HUES6 (cell line): ENCODE measurements at regions not wholly inside any gene's neighbourhood (a gene's known extent, or its start where the extent isn't known, plus 50 kb on each side); places are given as distances from the start of the nearest gene placed in this dataset.

Experiments
- H3K27ac ChIP-seq: 2 replicates; pipeline ENCODE4 v1.7.0; 2013; ENCODE audit warnings: low read depth, mild to moderate bottlenecking, low read length, inconsistent platforms
- H3K27me3 ChIP-seq: 2 replicates; pipeline ENCODE4 v1.6.1; 2013; ENCODE audit warnings: low read length; ENCODE audit not compliant: control insufficient read depth, insufficient read depth
- H3K36me3 ChIP-seq: 2 replicates; pipeline ENCODE4 v1.6.1; 2013; ENCODE audit warnings: low read length; ENCODE audit not compliant: control insufficient read depth, insufficient read depth
- H3K4me1 ChIP-seq: 2 replicates; pipeline ENCODE4 v1.6.1; 2013; ENCODE audit warnings: low read length; ENCODE audit not compliant: control insufficient read depth, insufficient read depth
- H3K4me3 ChIP-seq: 2 replicates; pipeline ENCODE4 v1.5.1; 2013; ENCODE audit warnings: low read depth, low read length
- H3K9ac ChIP-seq: one replicate; pipeline ENCODE4 v1.6.1; 2013; ENCODE audit warnings: mild to moderate bottlenecking, low read length
- H3K9me3 ChIP-seq: 2 replicates; pipeline ENCODE4 v1.6.1; 2013; ENCODE audit warnings: low read depth, low read length; ENCODE audit not compliant: control insufficient read depth, insufficient read depth

- Histone ChIP-seq H3K27me3 (no peaks in the 10 kb centered on the region), H3K9ac (no peak overlapping the region), H3K4me3 (no peak overlapping the region), H3K27ac (no peak overlapping the region), H3K9me3 (no peaks in the 10 kb centered on the region), H3K36me3 (no peaks in the 10 kb centered on the region), H3K4me1 (no peaks in the 10 kb centered on the region)
Observed at GRCh38 chr18:30568333-30568732, 474.2 kb downstream of the DSC3 start.

GRCh38 chr18:30566877-30567276, 475.7 kb downstream of the DSC3 start:
- H3K36me3 ChIP-seq: no peaks in the 10 kb centered on the region
- H3K9me3 ChIP-seq: no peaks in the 10 kb centered on the region

GRCh38 chr18:30562231-30562630, 480.3 kb downstream of the DSC3 start:
- no peak overlapping the region for H3K4me3 ChIP-seq
- no peaks in the 10 kb centered on the region for H3K36me3 ChIP-seq
- H3K27me3 ChIP-seq: no peaks in the 10 kb centered on the region
- H3K9ac ChIP-seq: no peak overlapping the region
- H3K4me1 ChIP-seq: no peaks in the 10 kb centered on the region
- no peak overlapping the region for H3K27ac ChIP-seq
- H3K9me3 ChIP-seq: peaks cover 7% of the 10 kb centered on the region; the same call in 1 of the 2 replicates

More at GRCh38 chr18:30566877-30567276, 475.7 kb downstream of the DSC3 start:
- no peaks in the 10 kb centered on the region for H3K27me3 ChIP-seq
- H3K4me3 ChIP-seq: no peak overlapping the region
- H3K9ac ChIP-seq: no peak overlapping the region
- H3K4me1 ChIP-seq: no peaks in the 10 kb centered on the region
- H3K27ac ChIP-seq: no peak overlapping the region

- H3K9me3 ChIP-seq: peaks cover 7% of the 10 kb centered on the region; the same call in 1 of the 2 replicates
- H3K9ac ChIP-seq: no peak overlapping the region
- no peaks in the 10 kb centered on the region for H3K4me1 ChIP-seq
- H3K36me3 ChIP-seq: no peaks in the 10 kb centered on the region
- H3K27ac ChIP-seq: no peak overlapping the region
- H3K4me3 ChIP-seq: no peak overlapping the region
- H3K27me3 ChIP-seq: no peaks in the 10 kb centered on the region
Observed at GRCh38 chr18:30556112-30556511, 486.4 kb downstream of the DSC3 start.

GRCh38 chr18:30545393-30545792, 497.1 kb downstream of the DSC3 start:
- no peaks in the 10 kb centered on the region for H3K36me3 ChIP-seq
- H3K27ac ChIP-seq: no peak overlapping the region
- H3K9me3 ChIP-seq: no peaks in the 10 kb centered on the region
- no peak overlapping the region for H3K4me3 ChIP-seq
- no peaks in the 10 kb centered on the region for H3K4me1 ChIP-seq
- H3K9ac ChIP-seq: no peak overlapping the region
- no peaks in the 10 kb centered on the region for H3K27me3 ChIP-seq

- no peaks in the 10 kb centered on the region for H3K9me3 ChIP-seq
- H3K9ac ChIP-seq: no peak overlapping the region
- no peaks in the 10 kb centered on the region for H3K27me3 ChIP-seq
- H3K4me3 ChIP-seq: no peak overlapping the region
- H3K36me3 ChIP-seq: no peaks in the 10 kb centered on the region
- H3K27ac ChIP-seq: no peak overlapping the region
- no peaks in the 10 kb centered on the region for H3K4me1 ChIP-seq
Observed at GRCh38 chr18:30544141-30544540, 498.4 kb downstream of the DSC3 start.

GRCh38 chr18:30533716-30534115, 508.8 kb downstream of the DSC3 start:
- H3K4me3 ChIP-seq: no peak overlapping the region
- H3K27me3 ChIP-seq: no peaks in the 10 kb centered on the region
- H3K36me3 ChIP-seq: no peaks in the 10 kb centered on the region

GRCh38 chr18:30527917-30528316, 514.6 kb downstream of the DSC3 start:
- Histone ChIP-seq H3K27me3 (no peaks in the 10 kb centered on the region), H3K36me3 (no peaks in the 10 kb centered on the region), H3K4me3 (no peak overlapping the region), H3K9ac (no peak overlapping the region), H3K27ac (no peak overlapping the region), H3K4me1 (peaks cover 11% of the 10 kb centered on the region; the same call in 1 of the 2 replicates), H3K9me3 (no peaks in the 10 kb centered on the region)

More at GRCh38 chr18:30533716-30534115, 508.8 kb downstream of the DSC3 start:
- no peaks in the 10 kb centered on the region for H3K9me3 ChIP-seq
- no peaks in the 10 kb centered on the region for H3K4me1 ChIP-seq
- no peak overlapping the region for H3K27ac ChIP-seq
- H3K9ac ChIP-seq: no peak overlapping the region

GRCh38 chr18:30527226-30527625, 515.3 kb downstream of the DSC3 start:
- no peak overlapping the region for H3K4me3 ChIP-seq
- H3K9me3 ChIP-seq: no peaks in the 10 kb centered on the region
- H3K9ac ChIP-seq: no peak overlapping the region
- H3K27me3 ChIP-seq: no peaks in the 10 kb centered on the region
- peaks cover 17% of the 10 kb centered on the region; the same call in 1 of the 2 replicates for H3K4me1 ChIP-seq
- H3K27ac ChIP-seq: no peak overlapping the region
- H3K36me3 ChIP-seq: no peaks in the 10 kb centered on the region

- no peak overlapping the region for H3K4me3 ChIP-seq
- no peaks in the 10 kb centered on the region for H3K9me3 ChIP-seq
- no peaks in the 10 kb centered on the region for H3K27me3 ChIP-seq
- H3K36me3 ChIP-seq: no peaks in the 10 kb centered on the region
- H3K4me1 ChIP-seq: peaks cover 28% of the 10 kb centered on the region
- H3K27ac ChIP-seq: peak overlapping the region; percentile 59
- H3K9ac ChIP-seq: no peak overlapping the region
Observed at GRCh38 chr18:30522288-30522929, 520.1 kb downstream of the DSC3 start.

GRCh38 chr18:30514059-30514458, 528.5 kb downstream of the DSC3 start:
- Histone ChIP-seq H3K27me3 (no peaks in the 10 kb centered on the region), H3K9me3 (0 out of 2 replicates have a peak, but pooled peaks cover 3% of the 10 kb centered on the region), H3K36me3 (no peaks in the 10 kb centered on the region), H3K27ac (no peak overlapping the region), H3K9ac (no peak overlapping the region), H3K4me1 (no peaks in the 10 kb centered on the region), H3K4me3 (no peak overlapping the region)
